Choroid plexus epithelial cell (primary cell): ENCODE measurements at regions not wholly inside any gene's neighbourhood (a gene's known extent, or its start where the extent isn't known, plus 50 kb on each side); places are given as distances from the start of the nearest gene placed in this dataset.
"Not testable (repeated sequence)": the region's sequence is repeated elsewhere in the genome, so short reads cannot be mapped to it uniquely, and the experiment has no call there.

Experiments used
- DNase-seq: peaks from one replicate; pipeline ENCODE4 v3.0.0-alpha.2; 2010; ENCODE audit warnings: low read depth
- H3K4me3 ChIP-seq: 2 replicates; pipeline ENCODE4 v1.5.1; 2011; ENCODE audit warnings: low read depth, mild to moderate bottlenecking, control low read depth, low read length, moderate library complexity
- CTCF ChIP-seq: conservative IDR thresholded peaks from 2 replicates; pipeline ENCODE4 v1.5.1; 2011; ENCODE audit warnings: low read depth, mild to moderate bottlenecking, control low read depth, inconsistent platforms, low read length, moderate library complexity

GRCh38 chr3:20563985-20564384, 378.0 kb upstream of the SGO1 start:
- no peak for TF ChIP-seq CTCF
- no peak overlapping the region for H3K4me3 ChIP-seq
- DNase-seq: no peak

DNA sequence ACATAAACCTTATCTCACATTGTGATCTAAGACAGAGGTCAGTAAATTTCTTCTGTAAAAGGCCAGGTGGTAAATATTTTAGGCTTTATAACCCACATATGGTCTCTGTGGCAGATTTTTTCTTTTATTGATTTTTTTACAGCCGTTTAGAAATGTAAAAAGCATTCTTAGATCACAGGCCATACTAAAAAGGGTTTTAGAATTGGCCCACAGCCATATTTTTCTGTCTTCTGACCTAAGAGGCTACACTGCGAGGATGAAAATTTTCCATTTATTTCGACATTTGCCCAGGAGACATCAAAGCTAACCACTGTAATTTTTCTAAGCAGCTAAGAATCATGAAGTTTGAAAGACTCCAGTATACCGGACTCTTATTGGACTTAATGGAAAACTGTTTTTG, 377.2 kb upstream of the SGO1 start:
- TF ChIP-seq CTCF: no peak
- no peak overlapping the region for H3K4me3 ChIP-seq
- no peak for DNase-seq

GRCh38 chr3:20561166-20561565, 375.2 kb upstream of the SGO1 start:
- no peak for DNase-seq
- no peak for TF ChIP-seq CTCF
- H3K4me3 ChIP-seq: no peak overlapping the region

GRCh38 chr3:20560446-20560845, 374.4 kb upstream of the SGO1 start:
- not testable (repeated sequence) for DNase-seq, H3K4me3 ChIP-seq

- no peak for TF ChIP-seq CTCF
- no peak for DNase-seq
Observed at GRCh38 chr3:20558161-20558560, 372.2 kb upstream of the SGO1 start.

GRCh38 chr3:20556661-20557060, 370.7 kb upstream of the SGO1 start:
- no peak for DNase-seq
- no peak for TF ChIP-seq CTCF
- H3K4me3 ChIP-seq: no peak overlapping the region

More at GRCh38 chr3:20558161-20558560, 372.2 kb upstream of the SGO1 start:
- no peak overlapping the region for H3K4me3 ChIP-seq

GRCh38 chr3:20552605-20553275, 366.7 kb upstream of the SGO1 start:
- no peak for DNase-seq
- H3K4me3 ChIP-seq: no peak overlapping the region
- TF ChIP-seq CTCF: no peak

- H3K4me3 ChIP-seq, DNase-seq: not testable (repeated sequence)
Observed at GRCh38 chr3:20547361-20548269, 361.6 kb upstream of the SGO1 start.
